Nephron (organoid): ENCODE measurements at regions not wholly inside any gene's neighbourhood (a gene's known extent, or its start where the extent isn't known, plus 50 kb on each side); places are given as distances from the start of the nearest gene placed in this dataset.

Experiments
- H3K27ac Mint-ChIP-seq, 3 experiments: 2 replicates each; pipeline ENCODE4 v1.8.0; 2020; ENCODE audit warnings: mixed read lengths in 3 of 3, mild to moderate bottlenecking in 2 of 3, moderate library complexity in 1 of 3
- H3K27me3 Mint-ChIP-seq: 2 replicates; pipeline ENCODE4 v1.8.0; 2021; ENCODE audit warnings: low read depth, mild to moderate bottlenecking, moderate library complexity, mixed read lengths
- H3K36me3 Mint-ChIP-seq: 2 replicates; pipeline ENCODE4 v1.8.0; 2020; ENCODE audit warnings: low read depth, mixed read lengths
- H3K4me1 Mint-ChIP-seq: 2 replicates; pipeline ENCODE4 v1.8.0; 2020; ENCODE audit warnings: mixed read lengths
- H3K4me3 Mint-ChIP-seq, 3 experiments: 2 replicates each; pipeline ENCODE4 v1.8.0; 2020; ENCODE audit warnings: mild to moderate bottlenecking in 3 of 3, mixed read lengths in 3 of 3, moderate library complexity in 2 of 3
- H3K9me3 Mint-ChIP-seq: 2 replicates; pipeline ENCODE4 v1.8.0; 2020; ENCODE audit warnings: mixed read lengths
- TF ChIP-seq, protein P1 (sequence below), 3 experiments: fragments of 200-600 bp; sonication (generic); IDR thresholded peaks; one replicate each; pipeline ENCODE4 v1.5.0; 2021; ENCODE audit warnings: antibody characterized with exemption in 3 of 3; ENCODE audit not compliant: unreplicated experiment in 3 of 3

GRCh38 chr18:44060197-44060596 lies 620.5 kb upstream of the SETBP1 start:
- TF ChIP-seq, protein P1, sequence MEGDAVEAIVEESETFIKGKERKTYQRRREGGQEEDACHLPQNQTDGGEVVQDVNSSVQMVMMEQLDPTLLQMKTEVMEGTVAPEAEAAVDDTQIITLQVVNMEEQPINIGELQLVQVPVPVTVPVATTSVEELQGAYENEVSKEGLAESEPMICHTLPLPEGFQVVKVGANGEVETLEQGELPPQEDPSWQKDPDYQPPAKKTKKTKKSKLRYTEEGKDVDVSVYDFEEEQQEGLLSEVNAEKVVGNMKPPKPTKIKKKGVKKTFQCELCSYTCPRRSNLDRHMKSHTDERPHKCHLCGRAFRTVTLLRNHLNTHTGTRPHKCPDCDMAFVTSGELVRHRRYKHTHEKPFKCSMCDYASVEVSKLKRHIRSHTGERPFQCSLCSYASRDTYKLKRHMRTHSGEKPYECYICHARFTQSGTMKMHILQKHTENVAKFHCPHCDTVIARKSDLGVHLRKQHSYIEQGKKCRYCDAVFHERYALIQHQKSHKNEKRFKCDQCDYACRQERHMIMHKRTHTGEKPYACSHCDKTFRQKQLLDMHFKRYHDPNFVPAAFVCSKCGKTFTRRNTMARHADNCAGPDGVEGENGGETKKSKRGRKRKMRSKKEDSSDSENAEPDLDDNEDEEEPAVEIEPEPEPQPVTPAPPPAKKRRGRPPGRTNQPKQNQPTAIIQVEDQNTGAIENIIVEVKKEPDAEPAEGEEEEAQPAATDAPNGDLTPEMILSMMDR (IDR thresholded peaks at IDR 0.05; ENCODE audit: unreplicated experiment in 3 of 3) = no peak
- Mint-ChIP-seq H3K36me3 (no peaks in the 10 kb centered on the region), H3K4me1 (no peaks in the 10 kb centered on the region), H3K27me3 (no peaks in the 10 kb centered on the region), H3K27ac (no peak overlapping the region), H3K4me3 (no peak overlapping the region), H3K9me3 (peaks cover 4% of the 10 kb centered on the region)

DNA sequence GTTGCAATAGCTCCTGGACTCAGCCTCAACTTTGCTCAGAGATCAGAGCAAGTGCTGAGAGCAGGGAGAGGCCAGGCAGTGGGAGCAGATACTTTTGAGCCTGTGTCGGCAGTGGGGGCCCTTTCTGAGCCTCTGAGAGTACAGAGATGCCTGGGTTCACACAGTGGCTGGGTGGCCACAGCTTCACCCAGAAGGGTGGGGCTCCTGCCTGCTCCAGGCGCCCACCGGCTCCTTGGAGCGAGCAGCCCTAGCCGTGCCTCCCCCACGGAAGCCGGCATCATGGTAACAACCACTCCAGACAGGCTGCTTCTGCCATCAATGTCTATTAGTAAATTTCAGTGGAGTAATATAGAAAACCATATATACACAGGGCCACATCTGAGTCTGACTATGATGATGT lies 619.2 kb upstream of the SETBP1 start:
- TF ChIP-seq, protein P1 (IDR thresholded peaks at IDR 0.05; ENCODE audit: unreplicated experiment in 3 of 3) = no peak
- Mint-ChIP-seq H3K27me3 (no peaks in the 10 kb centered on the region), H3K9me3 (peaks cover 4% of the 10 kb centered on the region), H3K36me3 (no peaks in the 10 kb centered on the region), H3K27ac (no peak overlapping the region), H3K4me3 (no peak overlapping the region), H3K4me1 (no peaks in the 10 kb centered on the region)

DNA sequence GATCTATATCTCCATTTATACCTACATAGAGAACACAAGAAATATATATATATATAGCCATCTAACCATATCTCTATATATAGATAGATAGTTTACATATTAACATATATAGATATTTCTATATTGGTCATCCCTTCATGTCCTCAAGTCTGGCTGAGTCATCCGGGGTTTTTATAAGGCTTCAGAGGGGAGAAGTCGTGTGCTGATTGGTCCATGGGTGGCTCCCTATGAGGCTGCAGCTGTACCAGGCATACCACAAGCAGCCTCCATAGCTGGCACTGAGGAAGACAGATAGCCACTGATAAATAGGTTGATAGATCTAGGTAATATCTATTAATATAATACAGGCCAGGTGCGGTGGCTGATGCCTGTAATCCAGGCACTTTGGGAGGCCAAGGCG lies 618.3 kb upstream of the SETBP1 start:
- H3K36me3 Mint-ChIP-seq = no peaks in the 10 kb centered on the region
- TF ChIP-seq, protein P1 (IDR thresholded peaks at IDR 0.05; ENCODE audit: unreplicated experiment in 3 of 3) = no peak
- H3K4me1 Mint-ChIP-seq = no peaks in the 10 kb centered on the region
- no peak overlapping the region for H3K4me3 Mint-ChIP-seq
- no peaks in the 10 kb centered on the region for H3K9me3 Mint-ChIP-seq
- no peaks in the 10 kb centered on the region for H3K27me3 Mint-ChIP-seq
- no peak overlapping the region for H3K27ac Mint-ChIP-seq

- no peaks in the 10 kb centered on the region for H3K4me1 Mint-ChIP-seq
- H3K36me3 Mint-ChIP-seq = no peaks in the 10 kb centered on the region
- TF ChIP-seq, protein P1 (IDR thresholded peaks at IDR 0.05; ENCODE audit: unreplicated experiment in 3 of 3) = no peak
- no peaks in the 10 kb centered on the region for H3K27me3 Mint-ChIP-seq
- no peaks in the 10 kb centered on the region for H3K9me3 Mint-ChIP-seq
- no peak overlapping the region for H3K4me3 Mint-ChIP-seq
- H3K27ac Mint-ChIP-seq = no peak overlapping the region
Measured at GRCh38 chr18:44065206-44065605, 615.5 kb upstream of the SETBP1 start.

DNA sequence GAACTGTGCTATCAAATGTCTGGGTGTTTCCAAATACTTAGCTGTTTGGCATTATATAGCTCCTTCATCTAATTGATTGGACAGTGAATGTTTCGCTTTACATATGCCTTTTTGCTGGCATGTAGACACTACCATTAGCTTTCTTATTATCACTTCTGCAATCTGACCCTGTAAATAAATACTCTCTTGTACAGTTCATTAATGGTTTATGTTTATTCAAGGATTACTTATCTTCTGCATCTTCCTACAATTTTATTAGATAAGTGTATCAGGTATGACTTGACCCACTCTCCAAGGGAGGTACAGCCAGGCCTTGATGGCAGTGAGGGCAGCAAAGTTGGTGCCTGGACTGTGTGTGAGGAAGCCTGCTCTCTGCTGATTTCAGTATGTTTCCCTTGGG lies 614.1 kb upstream of the SETBP1 start:
- Mint-ChIP-seq H3K4me3 (no peak overlapping the region), H3K27ac (no peak overlapping the region), H3K9me3 (no peaks in the 10 kb centered on the region), H3K36me3 (no peaks in the 10 kb centered on the region), H3K4me1 (no peaks in the 10 kb centered on the region), H3K27me3 (no peaks in the 10 kb centered on the region)
- TF ChIP-seq, protein P1 (IDR thresholded peaks at IDR 0.05; ENCODE audit: unreplicated experiment in 3 of 3) = no peak

- no peak overlapping the region for H3K4me3 Mint-ChIP-seq
- H3K27me3 Mint-ChIP-seq = no peaks in the 10 kb centered on the region
- no peak overlapping the region for H3K27ac Mint-ChIP-seq
- no peaks in the 10 kb centered on the region for H3K36me3 Mint-ChIP-seq
- TF ChIP-seq, protein P1 (IDR thresholded peaks at IDR 0.05; ENCODE audit: unreplicated experiment in 3 of 3) = no peak
- no peaks in the 10 kb centered on the region for H3K9me3 Mint-ChIP-seq
- H3K4me1 Mint-ChIP-seq = no peaks in the 10 kb centered on the region
Measured at GRCh38 chr18:44067186-44067585, 613.5 kb upstream of the SETBP1 start.
